A549 (cell line): ENCODE measurements at regions not wholly inside any gene's neighbourhood (a gene's known extent, or its start where the extent isn't known, plus 50 kb on each side); places are given as distances from the start of the nearest gene placed in this dataset.
A peak's percentile ranks its signal among the peaks of the same experiment; 100 is the strongest.
"Not testable (repeated sequence)": the region's sequence is repeated elsewhere in the genome, so short reads cannot be mapped to it uniquely, and the experiment has no call there.

Source experiments
- ATAC-seq, 2 experiments: fragments of 200-7000 bp in 1 of 2; fragments of >200 bp in 1 of 2; cut with Nextera tagmentation in 1 of 2; cut with Tn5 transposase in 1 of 2; 3 replicates each; pipeline versions ENCODE4 v1.8.0 to v1.9.1; 2018 to 2020; ENCODE audit warnings: mild to moderate bottlenecking in 1 of 2, moderate library complexity in 1 of 2
- CTCF ChIA-PET: fragments of 300-600 bp; sonication (Branson Sonifier 250); formaldehyde crosslinking; extraction: SDS; loops from one replicate; lab custom pipeline; 2021; ENCODE audit warnings: antibody characterized with exemption, inconsistent platforms; lab: Yijun Ruan, JAX
- POLR2A ChIA-PET: fragments of 350-600 bp; formaldehyde crosslinking; extraction: SDS; loops from one replicate; lab custom pipeline; 2021; ENCODE audit warnings: antibody characterized with exemption, inconsistent platforms; lab: Yijun Ruan, JAX
- DNase-seq, 2 experiments: peaks; one replicate each; pipeline versions ENCODE4 v3.0.0 to v3.0.0-alpha.2; 2011 to 2016; ENCODE audit warnings: low read depth in 1 of 2, low spot score in 1 of 2
- FAIRE-seq: peaks from 2 replicates; lab custom pipeline; 2011; peaks lifted over from hg19 to GRCh38; lab: Jason Lieb, UNC
- H3K27ac ChIP-seq, 2 experiments: fragments of >200 bp; sonication (Bioruptor Twin); formaldehyde crosslinking; 3 replicates each; pipeline ENCODE4 v1.5.1; 2016 to 2017
- H3K4me1 ChIP-seq: fragments of >200 bp; sonication (Bioruptor Twin); formaldehyde crosslinking; 3 replicates; pipeline ENCODE4 v1.6.1; 2016
- H3K4me2 ChIP-seq: fragments of >200 bp; sonication (Bioruptor Twin); formaldehyde crosslinking; 3 replicates; pipeline ENCODE4 v1.6.1; 2016
- H3K4me3 ChIP-seq: fragments of >200 bp; sonication (Bioruptor Twin); formaldehyde crosslinking; 3 replicates; pipeline ENCODE4 v1.5.1; 2016
- H3K9me3 ChIP-seq: fragments of >200 bp; sonication (Bioruptor Twin); formaldehyde crosslinking; 3 replicates; pipeline ENCODE4 v1.6.1; 2016
- ATOH8 ChIP-seq: fragments of 250-450 bp; sonication (Bioruptor Pico); IDR thresholded peaks from 2 replicates; pipeline ENCODE4 v1.5.0; 2020; ENCODE audit warnings: low read depth, mild to moderate bottlenecking, moderate library complexity
- BHLHE40 ChIP-seq: IDR thresholded peaks from 2 replicates; pipeline ENCODE4 v1.6.1; 2012; ENCODE audit warnings: low read depth, low read length, inconsistent platforms
- CEBPB ChIP-seq, 2 experiments: fragments of >200 bp in 1 of 2; sonication (Bioruptor Twin) in 1 of 2; formaldehyde crosslinking in 1 of 2; IDR thresholded peaks; 2 replicates each; pipeline ENCODE4 v1.6.1; 2012 to 2016
- CHD2 ChIP-seq: fragments of 150-350 bp; IDR thresholded peaks from 2 replicates; pipeline ENCODE4 v1.6.1; 2014; ENCODE audit warnings: low read length; ENCODE audit not compliant: partially characterized antibody
- ESRRA ChIP-seq: fragments of 150-350 bp; IDR thresholded peaks from 2 replicates; pipeline ENCODE4 v1.6.1; 2014; ENCODE audit warnings: mild to moderate bottlenecking, low read length, borderline replicate concordance
- FOSB ChIP-seq: fragments of 250-450 bp; sonication (Bioruptor Pico); IDR thresholded peaks from 2 replicates; pipeline ENCODE4 v1.5.0; 2020; ENCODE audit warnings: mild to moderate bottlenecking, moderate library complexity
- FOXS1 ChIP-seq: fragments of 250-450 bp; sonication (Bioruptor Pico); IDR thresholded peaks from 2 replicates; pipeline ENCODE4 v1.5.0; 2020; ENCODE audit warnings: mild to moderate bottlenecking, moderate library complexity
- GATA3 ChIP-seq: IDR thresholded peaks from 2 replicates; pipeline ENCODE4 v1.6.1; 2012; ENCODE audit warnings: borderline replicate concordance
- HDAC2 ChIP-seq: fragments of 200-600 bp; sonication (generic); IDR thresholded peaks from 2 replicates; pipeline ENCODE4 v1.6.1; 2016
- HEYL ChIP-seq: fragments of 250-450 bp; sonication (Bioruptor Pico); IDR thresholded peaks from 2 replicates; pipeline ENCODE4 v1.8.0; 2021; ENCODE audit warnings: mild to moderate bottlenecking, moderate library complexity
- HOXB13 ChIP-seq: fragments of 250-450 bp; sonication (Bioruptor Pico); IDR thresholded peaks from 2 replicates; pipeline ENCODE4 v1.5.0; 2020; ENCODE audit warnings: low read depth, mild to moderate bottlenecking, moderate library complexity
- HOXB5 ChIP-seq: fragments of 250-450 bp; sonication (Bioruptor Pico); IDR thresholded peaks from 2 replicates; pipeline ENCODE4 v1.5.0; 2020; ENCODE audit warnings: mild to moderate bottlenecking, moderate library complexity
- JUN ChIP-seq, 2 experiments: fragments of >200 bp; sonication (Bioruptor Twin); formaldehyde crosslinking; IDR thresholded peaks; 2 replicates in 1 of 2; 3 replicates in 1 of 2; pipeline ENCODE4 v1.6.1; 2016 to 2017
- JUNB ChIP-seq: fragments of >200 bp; sonication (Bioruptor Twin); formaldehyde crosslinking; IDR thresholded peaks from 2 replicates; pipeline ENCODE4 v1.6.1; 2016
- KDM1A ChIP-seq: fragments of 200-600 bp; sonication (generic); IDR thresholded peaks from 2 replicates; pipeline ENCODE4 v1.6.1; 2016; ENCODE audit warnings: low read depth, mild to moderate bottlenecking
- MAFK ChIP-seq: fragments of 450-650 bp; IDR thresholded peaks from 2 replicates; pipeline ENCODE4 v1.6.1; 2014; ENCODE audit not compliant: partially characterized antibody
- MAZ ChIP-seq: fragments of 150-350 bp; IDR thresholded peaks from 2 replicates; pipeline ENCODE4 v1.6.1; 2014; ENCODE audit warnings: antibody characterized with exemption, low read depth, low read length, borderline replicate concordance
- NR3C1 ChIP-seq: fragments of >200 bp; sonication (Bioruptor Twin); formaldehyde crosslinking; IDR thresholded peaks from 3 replicates; pipeline ENCODE4 v1.6.1; 2017
- POLR2A ChIP-seq: IDR thresholded peaks from 2 replicates; pipeline ENCODE4 v1.6.1; 2012; ENCODE audit warnings: mild to moderate bottlenecking, low read length
- POLR2AphosphoS2 ChIP-seq: conservative IDR thresholded peaks from 2 replicates; pipeline ENCODE4 v1.6.1; 2012; ENCODE audit warnings: low read length, improper control_type of control experiment, inconsistent platforms
- RARB ChIP-seq: fragments of 250-450 bp; sonication (Bioruptor Pico); IDR thresholded peaks from 2 replicates; pipeline ENCODE4 v1.8.0; 2021; ENCODE audit warnings: mild to moderate bottlenecking, moderate library complexity
- RNF2 ChIP-seq: fragments of 200-600 bp; sonication (generic); IDR thresholded peaks from 2 replicates; pipeline ENCODE4 v1.6.1; 2016; ENCODE audit warnings: low read depth, mild to moderate bottlenecking, antibody characterized with exemption, moderate library complexity, borderline replicate concordance
- SMC3 ChIP-seq: fragments of >200 bp; sonication (Bioruptor Twin); formaldehyde crosslinking; IDR thresholded peaks from 3 replicates; pipeline ENCODE4 v1.6.1; 2018; ENCODE audit warnings: inconsistent platforms
- SREBF2 ChIP-seq: fragments of 450-650 bp; IDR thresholded peaks from 2 replicates; pipeline ENCODE4 v1.6.1; 2014; ENCODE audit warnings: mild to moderate bottlenecking, moderate library complexity
- TFCP2L1 ChIP-seq: fragments of 250-450 bp; sonication (Bioruptor Pico); IDR thresholded peaks from 2 replicates; pipeline ENCODE4 v1.5.0; 2021; ENCODE audit warnings: mild to moderate bottlenecking
- ZC3H11A ChIP-seq: fragments of 450-650 bp; IDR thresholded peaks from 2 replicates; pipeline ENCODE4 v1.6.1; 2014; ENCODE audit warnings: antibody characterized with exemption, mild to moderate bottlenecking
- ZFP36 ChIP-seq: fragments of 450-650 bp; IDR thresholded peaks from 2 replicates; pipeline ENCODE4 v1.6.1; 2014; ENCODE audit warnings: borderline replicate concordance; ENCODE audit not compliant: partially characterized antibody
- WGBS: methylation state at CpG from one replicate; pipeline ENCODE4 v1.1.6; 2017; ENCODE audit errors: missing lambda C conversion rate; 5-methylcytosine and 5-hydroxymethylcytosine counted together
- TF ChIP-seq, protein P1 (sequence below): fragments of >200 bp; sonication (Bioruptor Twin); formaldehyde crosslinking; IDR thresholded peaks from 3 replicates; pipeline ENCODE4 v1.5.1; 2016
- TF ChIP-seq, protein P2 (sequence below): IDR thresholded peaks from 2 replicates; pipeline ENCODE4 v1.6.1; 2012
- TF ChIP-seq, protein P3 (sequence below): fragments of 250-450 bp; sonication (Bioruptor Pico); IDR thresholded peaks from 2 replicates; pipeline ENCODE4 v1.5.0; 2021; ENCODE audit warnings: mild to moderate bottlenecking, moderate library complexity, borderline replicate concordance

- no peak overlapping the region for H3K4me3 ChIP-seq
- TF ChIP-seq HOXB5 (CRISPR knock-in tag): no peak
- no peak for TF ChIP-seq JUN (IDR thresholded peaks at IDR 0.05)
- TF ChIP-seq TFCP2L1 (CRISPR knock-in tag): no peak
- no peak for TF ChIP-seq MAZ
- no peak for TF ChIP-seq SMC3
- no peak for TF ChIP-seq ESRRA
- TF ChIP-seq HOXB13: no peak
- TF ChIP-seq GATA3: no peak
- TF ChIP-seq POLR2AphosphoS2: no peak
- no peak for TF ChIP-seq HEYL (CRISPR knock-in tag)
- TF ChIP-seq POLR2A: no peak
- no peak for TF ChIP-seq BHLHE40
- no peak for TF ChIP-seq HDAC2
- no peaks in the 10 kb centered on the region for H3K9me3 ChIP-seq
- FAIRE-seq (no peak), DNase-seq (no peak), ATAC-seq (no peak)
- POLR2A ChIA-PET: no interaction called here
- WGBS: 83% methylated on average over 7 of the region's 7 CpGs
- no peak overlapping the region for H3K4me2 ChIP-seq
- CTCF ChIA-PET: interaction anchor here (7.0 kb wide), 1 partner anchor 309 kb away, joined by 101 read pairs; no protein-coding TSS in a partner anchor
- H3K27ac ChIP-seq: no peak overlapping the region
- H3K4me1 ChIP-seq: no peaks in the 10 kb centered on the region
Measured at GRCh38 chr18:76707534-76707933, 114.8 kb upstream of the ZNF236 start.

- DNase-seq, POLR2A ChIA-PET, FAIRE-seq, H3K4me2 ChIP-seq, H3K4me3 ChIP-seq, H3K9me3 ChIP-seq, ATAC-seq, H3K27ac ChIP-seq, H3K4me1 ChIP-seq: not testable (repeated sequence)
- 35% methylated on average over 4 of the region's 4 CpGs for WGBS
- CTCF ChIA-PET: interaction anchor here (1.7 kb wide), 1 partner anchor 10 kb away, joined by 3 read pairs; no protein-coding TSS in a partner anchor
Measured at GRCh38 chr18:76704589-76704988, 117.8 kb upstream of the ZNF236 start.

GRCh38 chr18:76699923-76700322 is 122.4 kb upstream of the ZNF236 start:
- FAIRE-seq: no peak
- 62% methylated on average over 10 of the region's 11 CpGs for WGBS

DNA sequence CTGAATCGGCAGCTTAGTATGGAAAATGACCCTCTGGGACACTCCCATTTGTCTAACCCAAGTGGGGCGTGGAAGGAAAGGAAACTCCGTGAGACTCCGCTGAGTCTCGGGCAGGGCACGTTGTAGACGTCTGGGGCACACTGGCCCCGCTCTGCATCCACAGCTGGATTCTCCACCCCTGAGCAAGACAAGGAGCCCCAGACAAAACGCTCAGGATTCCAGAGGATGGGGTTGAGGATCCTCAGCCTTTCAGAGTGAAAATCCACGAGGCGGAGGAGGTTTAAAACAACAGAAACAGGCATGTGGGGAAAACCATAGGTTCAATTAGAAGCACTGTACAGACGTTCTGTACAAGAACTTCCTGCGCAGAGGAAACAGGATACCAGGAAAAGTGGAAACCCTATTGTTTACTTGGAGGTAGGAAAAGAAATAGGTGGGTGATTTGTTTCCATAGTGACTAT is 124.9 kb upstream of the ZNF236 start:
- POLR2A ChIA-PET: no interaction called here
- DNase-seq: no peak
- CTCF ChIA-PET: interaction anchor here (0.9 to 3.2 kb wide), 2 partner anchors 10 to 298 kb away, joined by 3 to 14 read pairs; no protein-coding TSS in a partner anchor
- no peak for FAIRE-seq
- peak in 1 of 2 experiments; percentile 64; a peak in 3 of 6 replicates for ATAC-seq
- Histone ChIP-seq H3K4me2 (peak overlapping the region; percentile 21; the same call in 1 of the 3 replicates), H3K4me1 (no peaks in the 10 kb centered on the region), H3K27ac (no peak overlapping the region), H3K9me3 (0 out of 3 replicates have a peak, but pooled peaks cover 2% of the 10 kb centered on the region), H3K4me3 (no peak overlapping the region)
- WGBS: 34% methylated on average over 9 of the region's 13 CpGs
- no peak for TF ChIP-seq CHD2
- TF ChIP-seq HOXB13: no peak
- no peak for TF ChIP-seq JUNB
- no peak for TF ChIP-seq ZFP36
- TF ChIP-seq SMC3: no peak
- TF ChIP-seq CEBPB (IDR thresholded peaks at IDR 0.05): no peak
- no peak for TF ChIP-seq ATOH8 (CRISPR knock-in tag)
- TF ChIP-seq FOXS1 (CRISPR knock-in tag): no peak
- TF ChIP-seq, protein P1, sequence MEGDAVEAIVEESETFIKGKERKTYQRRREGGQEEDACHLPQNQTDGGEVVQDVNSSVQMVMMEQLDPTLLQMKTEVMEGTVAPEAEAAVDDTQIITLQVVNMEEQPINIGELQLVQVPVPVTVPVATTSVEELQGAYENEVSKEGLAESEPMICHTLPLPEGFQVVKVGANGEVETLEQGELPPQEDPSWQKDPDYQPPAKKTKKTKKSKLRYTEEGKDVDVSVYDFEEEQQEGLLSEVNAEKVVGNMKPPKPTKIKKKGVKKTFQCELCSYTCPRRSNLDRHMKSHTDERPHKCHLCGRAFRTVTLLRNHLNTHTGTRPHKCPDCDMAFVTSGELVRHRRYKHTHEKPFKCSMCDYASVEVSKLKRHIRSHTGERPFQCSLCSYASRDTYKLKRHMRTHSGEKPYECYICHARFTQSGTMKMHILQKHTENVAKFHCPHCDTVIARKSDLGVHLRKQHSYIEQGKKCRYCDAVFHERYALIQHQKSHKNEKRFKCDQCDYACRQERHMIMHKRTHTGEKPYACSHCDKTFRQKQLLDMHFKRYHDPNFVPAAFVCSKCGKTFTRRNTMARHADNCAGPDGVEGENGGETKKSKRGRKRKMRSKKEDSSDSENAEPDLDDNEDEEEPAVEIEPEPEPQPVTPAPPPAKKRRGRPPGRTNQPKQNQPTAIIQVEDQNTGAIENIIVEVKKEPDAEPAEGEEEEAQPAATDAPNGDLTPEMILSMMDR: no peak
- no peak for TF ChIP-seq FOSB
- TF ChIP-seq, protein P2, sequence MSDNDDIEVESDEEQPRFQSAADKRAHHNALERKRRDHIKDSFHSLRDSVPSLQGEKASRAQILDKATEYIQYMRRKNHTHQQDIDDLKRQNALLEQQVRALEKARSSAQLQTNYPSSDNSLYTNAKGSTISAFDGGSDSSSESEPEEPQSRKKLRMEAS: no peak
- no peak for TF ChIP-seq KDM1A
- TF ChIP-seq, protein P3, sequence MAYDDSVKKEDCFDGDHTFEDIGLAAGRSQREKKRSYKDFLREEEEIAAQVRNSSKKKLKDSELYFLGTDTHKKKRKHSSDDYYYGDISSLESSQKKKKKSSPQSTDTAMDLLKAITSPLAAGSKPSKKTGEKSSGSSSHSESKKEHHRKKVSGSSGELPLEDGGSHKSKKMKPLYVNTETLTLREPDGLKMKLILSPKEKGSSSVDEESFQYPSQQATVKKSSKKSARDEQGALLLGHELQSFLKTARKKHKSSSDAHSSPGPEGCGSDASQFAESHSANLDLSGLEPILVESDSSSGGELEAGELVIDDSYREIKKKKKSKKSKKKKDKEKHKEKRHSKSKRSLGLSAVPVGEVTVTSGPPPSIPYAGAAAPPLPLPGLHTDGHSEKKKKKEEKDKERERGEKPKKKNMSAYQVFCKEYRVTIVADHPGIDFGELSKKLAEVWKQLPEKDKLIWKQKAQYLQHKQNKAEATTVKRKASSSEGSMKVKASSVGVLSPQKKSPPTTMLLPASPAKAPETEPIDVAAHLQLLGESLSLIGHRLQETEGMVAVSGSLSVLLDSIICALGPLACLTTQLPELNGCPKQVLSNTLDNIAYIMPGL (CRISPR knock-in tag): no peak
- TF ChIP-seq RARB (CRISPR knock-in tag): no peak

More at GRCh38 chr18:76699923-76700322, 122.4 kb upstream of the ZNF236 start:
- no peak for DNase-seq
- ChIA-PET POLR2A (no interaction called here), CTCF (interaction anchor here (2.0 to 3.2 kb wide), 3 partner anchors 9 to 300 kb away, joined by 7 to 14 read pairs (median 12); no protein-coding TSS in a partner anchor)
- Histone ChIP-seq H3K9me3 (0 out of 3 replicates have a peak, but pooled peaks cover 2% of the 10 kb centered on the region), H3K4me3 (no peak overlapping the region), H3K4me1 (no peaks in the 10 kb centered on the region), H3K4me2 (no peak overlapping the region), H3K27ac (no peak overlapping the region)
- ATAC-seq: no peak
- TF ChIP-seq RNF2 (no peak), ZC3H11A (no peak), GATA3 (no peak), ESRRA (no peak), SREBF2 (no peak), SMC3 (no peak), POLR2A (no peak), NR3C1 (no peak), KDM1A (no peak), MAFK (no peak), CHD2 (no peak)
